ENCODE measurements at regions not wholly inside any gene's neighbourhood (a gene's known extent, or its start where the extent isn't known, plus 50 kb on each side); places are given as distances from the start of the nearest gene placed in this dataset.
A peak's percentile ranks its signal among the peaks of the same experiment; 100 is the strongest.

DNA sequence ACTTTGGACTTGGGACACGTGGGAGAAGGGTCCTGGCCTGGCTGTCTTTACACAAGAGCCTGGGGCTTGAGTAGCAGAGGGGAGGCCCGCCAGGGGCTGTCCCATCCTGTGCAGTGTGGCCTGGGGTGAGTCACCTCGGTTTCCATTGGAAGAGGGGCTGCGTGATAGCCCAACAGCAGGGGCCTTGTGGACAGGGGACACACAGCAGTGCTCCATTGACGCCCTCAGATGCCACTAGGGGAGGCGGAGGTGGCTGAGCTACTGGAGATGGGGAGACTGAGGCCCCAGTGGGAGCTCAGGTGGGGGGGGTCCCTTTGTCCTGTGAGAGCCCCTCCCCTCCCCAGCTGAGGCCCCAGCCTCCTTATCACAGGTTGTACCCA is 50.0 kb upstream of the RNU6ATAC start:
- peak overlapping the region in 2 of 4 donors; percentile 75 to 77 for H3K27ac ChIP-seq
- H3K4me1 ChIP-seq, result peaks cover 18 to 56% (median 20%) of the 10 kb centered on the region in 3 donors
- no peak overlapping the region for H3K4me3 ChIP-seq
- WGBS, 2 donors, result 80% methylated on average over 2 of the region's 6 CpGs; no CpG with 5 or more reads in 1 of the 2 donors
- no peaks in the 10 kb centered on the region for H3K36me3 ChIP-seq
- intact Hi-C loops (cut with DNase I), result no loop called here
- H3K9me3 ChIP-seq, result peaks cover 0 to 10% (median 0%) of the 10 kb centered on the region in 3 donors
- H3K27me3 ChIP-seq, result no peaks in the 10 kb centered on the region
- no peak for TF ChIP-seq POLR2A (IDR thresholded peaks at IDR 0.05)
- TF ChIP-seq, protein P1, sequence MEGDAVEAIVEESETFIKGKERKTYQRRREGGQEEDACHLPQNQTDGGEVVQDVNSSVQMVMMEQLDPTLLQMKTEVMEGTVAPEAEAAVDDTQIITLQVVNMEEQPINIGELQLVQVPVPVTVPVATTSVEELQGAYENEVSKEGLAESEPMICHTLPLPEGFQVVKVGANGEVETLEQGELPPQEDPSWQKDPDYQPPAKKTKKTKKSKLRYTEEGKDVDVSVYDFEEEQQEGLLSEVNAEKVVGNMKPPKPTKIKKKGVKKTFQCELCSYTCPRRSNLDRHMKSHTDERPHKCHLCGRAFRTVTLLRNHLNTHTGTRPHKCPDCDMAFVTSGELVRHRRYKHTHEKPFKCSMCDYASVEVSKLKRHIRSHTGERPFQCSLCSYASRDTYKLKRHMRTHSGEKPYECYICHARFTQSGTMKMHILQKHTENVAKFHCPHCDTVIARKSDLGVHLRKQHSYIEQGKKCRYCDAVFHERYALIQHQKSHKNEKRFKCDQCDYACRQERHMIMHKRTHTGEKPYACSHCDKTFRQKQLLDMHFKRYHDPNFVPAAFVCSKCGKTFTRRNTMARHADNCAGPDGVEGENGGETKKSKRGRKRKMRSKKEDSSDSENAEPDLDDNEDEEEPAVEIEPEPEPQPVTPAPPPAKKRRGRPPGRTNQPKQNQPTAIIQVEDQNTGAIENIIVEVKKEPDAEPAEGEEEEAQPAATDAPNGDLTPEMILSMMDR (IDR thresholded peaks at IDR 0.05), result no peak
- no peak for DNase-seq

DNA sequence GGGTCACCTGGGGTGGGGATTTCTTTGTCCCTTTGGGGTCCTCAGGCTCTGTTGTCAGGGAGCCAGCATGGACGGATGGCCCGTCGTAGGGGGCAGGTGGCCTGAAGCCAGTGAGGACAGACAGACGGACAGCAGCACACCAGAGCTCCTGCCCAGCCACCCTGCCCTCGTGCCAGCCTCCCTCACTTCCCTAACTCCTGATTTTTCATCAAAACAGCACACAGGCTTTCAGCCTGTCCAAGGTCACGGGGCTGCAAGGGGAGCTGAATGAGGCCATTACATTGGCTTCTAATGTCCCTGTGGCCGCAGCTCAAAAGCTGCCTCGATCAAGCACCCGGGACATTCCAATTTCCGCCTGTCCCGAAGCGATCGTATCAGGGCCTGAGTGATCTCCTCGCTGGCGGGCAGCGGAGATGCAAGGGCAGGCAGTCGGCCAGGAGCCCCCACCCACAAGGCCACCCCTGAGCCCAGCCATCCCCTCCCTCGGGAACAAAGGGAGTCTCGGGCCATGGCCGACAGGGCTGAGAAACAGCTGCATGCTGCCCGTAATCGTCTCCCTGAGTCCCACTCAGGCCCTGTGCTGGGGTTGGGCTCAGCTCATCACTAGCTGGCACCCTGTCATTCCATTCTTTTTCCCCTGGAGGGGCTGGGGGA is 50.5 kb upstream of the RNU6ATAC start:
- TF ChIP-seq, protein P1 (IDR thresholded peaks at IDR 0.05), result no peak
- TF ChIP-seq POLR2A (IDR thresholded peaks at IDR 0.05), result no peak
- H3K4me3 ChIP-seq, result no peak overlapping the region
- H3K36me3 ChIP-seq, result no peaks in the 10 kb centered on the region
- intact Hi-C loops (cut with DNase I), result no loop called here
- DNase-seq, result no peak
- peaks cover 0 to 10% (median 0%) of the 10 kb centered on the region in 3 donors for H3K9me3 ChIP-seq
- peaks cover 18 to 51% (median 20%) of the 10 kb centered on the region in 3 donors for H3K4me1 ChIP-seq
- H3K27me3 ChIP-seq, result no peaks in the 10 kb centered on the region
- WGBS, 2 donors, result 79 to 83% methylated on average over 8 to 12 of the region's 22 CpGs
- peak overlapping the region; percentile 51 to 77 (median 72) for H3K27ac ChIP-seq

DNA sequence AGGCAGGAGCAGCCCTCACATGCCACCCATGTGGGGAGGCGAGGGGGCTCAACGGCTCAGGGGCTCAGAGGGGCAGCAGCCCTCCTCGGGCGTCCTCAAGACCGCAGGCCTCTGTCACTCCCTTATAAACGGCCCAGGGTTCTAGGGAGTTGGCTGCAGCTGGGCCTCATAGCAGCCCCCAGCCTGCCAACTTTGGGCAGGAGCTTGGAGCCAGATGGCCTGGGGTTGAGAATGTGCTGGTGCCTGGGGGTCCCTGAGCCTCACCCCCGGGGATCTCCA is 51.0 kb upstream of the RNU6ATAC start:
- Histone ChIP-seq H3K36me3 (no peaks in the 10 kb centered on the region), H3K9me3 (peaks cover 0 to 10% (median 0%) of the 10 kb centered on the region in 3 donors), H3K4me3 (no peak overlapping the region), H3K4me1 (peaks cover 16 to 46% (median 17%) of the 10 kb centered on the region in 3 donors), H3K27me3 (no peaks in the 10 kb centered on the region), H3K27ac (peak overlapping the region; percentile 51 to 77 (median 72))
- DNase-seq, result no peak
- TF ChIP-seq POLR2A (IDR thresholded peaks at IDR 0.05), result no peak
- TF ChIP-seq, protein P1 (IDR thresholded peaks at IDR 0.05), result no peak
- intact Hi-C loops (cut with DNase I), result no loop called here
- WGBS, 2 donors, result 63% methylated on average over 1 of the region's 7 CpGs; no CpG with 5 or more reads in 1 of the 2 donors

DNA sequence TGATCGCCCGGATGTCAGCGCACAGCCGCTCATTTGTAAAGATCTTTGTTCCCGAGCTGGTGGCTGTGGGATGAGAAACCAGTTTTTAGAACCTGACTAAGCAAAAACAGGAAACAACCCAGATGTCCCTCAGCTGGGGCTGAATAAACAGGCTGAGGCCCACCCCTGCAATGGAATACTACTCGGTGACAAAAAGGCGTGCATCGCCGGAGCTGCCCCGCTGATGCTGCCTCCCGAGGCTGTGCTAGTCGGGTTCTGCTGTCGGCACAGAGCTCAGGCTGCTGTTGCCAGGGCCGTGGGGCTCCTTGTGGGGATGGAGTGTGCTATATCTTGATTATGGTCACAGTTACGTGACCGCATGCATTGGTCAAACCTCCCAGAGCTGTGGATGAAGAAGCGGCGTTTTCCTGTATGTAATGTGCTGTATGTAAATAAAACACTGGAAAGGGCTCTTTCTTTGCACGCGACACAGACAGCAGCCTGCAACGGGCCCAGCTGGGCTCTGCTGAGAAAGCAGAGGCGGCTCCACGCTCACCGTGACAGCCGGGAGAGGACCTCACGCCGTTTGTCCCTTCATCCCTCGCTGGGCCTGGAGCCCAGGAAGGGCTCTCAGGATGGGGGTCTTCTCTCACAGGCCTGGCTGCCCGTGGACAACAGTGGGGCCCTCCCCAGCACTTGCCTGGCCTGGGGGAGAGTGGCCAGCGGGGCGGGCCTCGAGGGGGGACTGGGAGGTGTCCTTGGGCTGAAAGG is 51.5 kb upstream of the RNU6ATAC start:
- TF ChIP-seq, protein P1 (IDR thresholded peaks at IDR 0.05), result no peak
- no peak for TF ChIP-seq POLR2A (IDR thresholded peaks at IDR 0.05)
- Histone ChIP-seq H3K27me3 (no peaks in the 10 kb centered on the region), H3K4me3 (no peak overlapping the region), H3K9me3 (peaks cover 0 to 10% (median 0%) of the 10 kb centered on the region in 3 donors), H3K36me3 (no peaks in the 10 kb centered on the region), H3K4me1 (peaks cover 11 to 41% (median 12%) of the 10 kb centered on the region in 3 donors), H3K27ac (peak overlapping the region; percentile 51 to 77 (median 72))
- WGBS, 2 donors, result 71 to 90% methylated on average over 12 to 17 of the region's 32 CpGs
- DNase-seq, result no peak
- intact Hi-C loops (cut with DNase I), result no loop called here

DNA sequence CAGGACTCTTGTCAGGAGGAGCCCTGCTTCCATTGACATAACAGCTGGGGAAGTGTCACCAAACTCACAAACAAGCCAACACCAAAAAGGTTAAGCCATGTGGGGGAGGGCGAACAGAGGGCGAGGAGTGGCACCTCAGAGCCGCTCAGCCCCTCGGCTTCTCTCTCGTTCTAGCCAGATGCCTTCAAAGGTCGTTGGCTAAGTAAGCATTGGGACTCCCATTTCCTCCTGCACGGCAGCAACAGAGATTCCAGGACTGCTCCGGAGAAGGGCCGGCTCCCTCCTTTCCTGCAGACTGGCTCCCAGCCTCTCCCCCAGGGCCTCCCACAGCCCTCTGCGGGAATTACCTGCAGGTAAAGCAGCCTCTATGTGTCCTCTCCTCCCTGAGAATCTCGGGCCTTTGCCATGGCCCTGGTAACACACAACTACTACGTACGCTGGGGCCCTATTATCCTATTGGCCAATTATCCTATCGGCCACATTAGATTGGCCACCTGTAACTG is 52.1 kb upstream of the RNU6ATAC start:
- peaks cover 0 to 10% (median 0%) of the 10 kb centered on the region in 3 donors for H3K9me3 ChIP-seq
- no peaks in the 10 kb centered on the region for H3K27me3 ChIP-seq
- H3K4me3 ChIP-seq, result no peak overlapping the region
- H3K4me1 ChIP-seq, result peaks cover 5 to 35% (median 6%) of the 10 kb centered on the region in 3 donors
- H3K27ac ChIP-seq, result peak overlapping the region; percentile 51 to 77 (median 72)
- H3K36me3 ChIP-seq, result no peaks in the 10 kb centered on the region
- DNase-seq, result no peak
- intact Hi-C loops (cut with DNase I), result no loop called here
- no peak for TF ChIP-seq POLR2A (IDR thresholded peaks at IDR 0.05)
- TF ChIP-seq, protein P1 (IDR thresholded peaks at IDR 0.05), result no peak
- 75 to 92% methylated on average over 4 to 11 of the region's 14 CpGs for WGBS, 2 donors
